Stomach (tissue), 4 donors: ENCODE measurements at regions not wholly inside any gene's neighbourhood (a gene's known extent, or its start where the extent isn't known, plus 50 kb on each side); places are given as distances from the start of the nearest gene placed in this dataset.

ENCODE experiments used
- CTCF ChIP-seq, 7 experiments: fragments of 450-650 bp in 4 of 7; fragments of 200-600 bp in 3 of 7; sonication (generic) in 3 of 7; IDR thresholded peaks; one replicate each; pipeline ENCODE4 v1.5.1; 2016 to 2019; ENCODE audit warnings: antibody characterized with exemption in 7 of 7, control low read depth in 2 of 7, mild to moderate bottlenecking in 1 of 7
- EP300 ChIP-seq: sonication (generic); formaldehyde crosslinking; IDR thresholded peaks from one replicate; pipeline ENCODE4 v1.6.1; 2017; ENCODE audit warnings: antibody characterized with exemption

GRCh38 chr5:51043745-51044144 is 339.5 kb upstream of the ISL1 start:
- no peak for TF ChIP-seq CTCF (IDR thresholded peaks at IDR 0.05)
- TF ChIP-seq EP300, result no peak
